ENCODE measurements at regions not wholly inside any gene's neighbourhood (a gene's known extent, or its start where the extent isn't known, plus 50 kb on each side); places are given as distances from the start of the nearest gene placed in this dataset.
"Not testable (repeated sequence)": the region's sequence is repeated elsewhere in the genome, so short reads cannot be mapped to it uniquely, and the experiment has no call there.

DNA sequence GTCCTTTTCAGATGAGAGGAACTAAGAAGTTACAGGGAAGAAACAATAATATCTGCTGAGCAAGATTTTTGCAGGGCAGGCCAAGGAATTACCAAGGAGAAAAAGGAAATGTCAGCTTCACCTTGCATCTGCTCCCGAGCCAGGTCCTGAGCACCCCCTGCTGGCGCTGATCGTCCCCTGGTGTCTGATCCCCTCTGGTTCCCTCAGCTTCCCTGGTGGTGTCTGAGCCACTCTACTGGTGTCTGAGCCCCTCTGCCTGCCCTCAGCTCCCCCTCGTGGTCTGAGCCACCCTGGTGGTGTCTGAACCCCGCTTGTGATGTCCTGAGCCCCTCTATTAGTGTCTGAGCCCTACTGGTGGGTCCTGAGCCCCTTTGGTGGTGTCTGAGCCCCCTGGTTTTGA, 485.7 kb downstream of the GOLGA6L6 start:
- DNase-seq = not testable (repeated sequence)

DNA sequence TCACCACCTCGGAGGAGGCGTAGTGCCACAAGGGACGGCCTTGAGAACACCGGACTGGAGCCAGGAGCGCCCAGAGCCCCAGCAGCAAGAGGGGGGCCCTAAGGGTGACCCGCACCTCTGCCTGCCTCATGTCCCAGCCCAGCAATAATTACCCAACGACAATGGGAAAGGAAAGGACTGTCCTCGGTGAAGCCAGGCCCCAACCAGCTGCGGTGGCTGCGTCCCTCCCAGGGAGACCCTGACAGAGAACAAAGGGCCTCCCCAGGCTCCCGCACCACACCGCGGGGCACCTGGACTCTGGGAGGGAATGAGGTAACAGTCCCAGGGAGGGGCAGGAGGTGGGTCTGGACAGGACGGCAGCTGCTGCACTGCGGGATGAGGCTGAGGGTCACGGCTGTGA, 493.4 kb downstream of the GOLGA6L6 start:
- not testable (repeated sequence) for DNase-seq

DNA sequence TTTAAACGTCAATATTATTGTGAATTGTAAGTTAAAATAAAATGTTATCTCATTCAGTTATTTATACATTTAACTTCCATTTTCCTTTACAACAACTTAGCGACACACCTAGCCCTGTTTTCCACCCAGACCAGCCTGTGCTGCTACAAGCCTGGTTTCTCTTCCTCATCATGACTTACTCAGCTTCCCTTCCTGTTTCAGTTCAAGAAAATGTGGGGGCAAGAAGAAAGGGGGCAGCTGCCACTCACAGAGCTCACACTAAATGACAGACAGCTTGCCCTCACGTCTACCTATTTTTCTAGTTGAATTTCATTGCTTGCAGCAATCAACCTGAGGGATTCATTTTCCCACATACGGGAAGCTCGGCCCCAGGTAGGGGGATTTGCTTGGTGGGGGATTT, 496.4 kb downstream of the GOLGA6L6 start:
- not testable (repeated sequence) for DNase-seq

DNA sequence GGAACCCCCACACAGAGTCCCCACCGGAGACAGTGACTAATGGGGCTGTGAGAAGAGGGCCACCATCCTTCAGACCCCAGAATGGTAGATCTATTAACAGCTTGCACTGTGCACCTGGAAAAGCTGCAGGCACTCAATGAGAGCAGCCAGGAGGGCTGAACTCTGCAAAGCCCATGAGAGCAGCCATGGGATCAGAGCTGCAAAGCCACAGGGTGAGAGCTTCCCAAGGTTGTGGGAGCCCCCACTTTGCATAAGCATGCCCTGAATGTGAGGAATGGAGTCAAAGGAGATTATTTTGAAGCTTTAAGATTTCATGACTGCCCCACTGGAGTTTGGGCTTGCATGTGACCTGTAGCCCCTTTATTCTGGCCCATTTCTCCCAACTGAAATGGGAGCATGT, 500.9 kb downstream of the GOLGA6L6 start:
- DNase-seq = not testable (repeated sequence)

DNA sequence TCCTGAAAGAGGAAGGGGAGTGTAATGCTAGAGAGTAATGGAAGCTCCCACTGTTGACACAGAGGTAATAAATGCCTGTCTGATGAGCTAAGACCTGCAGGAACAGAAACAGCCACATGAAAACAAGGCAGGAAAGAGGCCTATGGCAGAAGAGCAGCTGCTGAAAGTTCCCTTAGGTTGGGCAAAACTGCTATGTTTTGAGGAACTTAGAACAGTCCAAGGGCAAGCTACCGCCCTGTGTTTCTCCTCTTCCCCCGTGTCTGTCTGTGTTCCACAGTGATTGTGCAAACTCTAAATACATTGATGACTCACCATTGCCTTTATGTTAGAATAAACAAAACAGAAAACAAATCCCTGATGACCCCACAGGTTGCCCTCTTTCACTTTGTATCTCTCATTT, 516.6 kb downstream of the GOLGA6L6 start:
- DNase-seq = not testable (repeated sequence)

DNA sequence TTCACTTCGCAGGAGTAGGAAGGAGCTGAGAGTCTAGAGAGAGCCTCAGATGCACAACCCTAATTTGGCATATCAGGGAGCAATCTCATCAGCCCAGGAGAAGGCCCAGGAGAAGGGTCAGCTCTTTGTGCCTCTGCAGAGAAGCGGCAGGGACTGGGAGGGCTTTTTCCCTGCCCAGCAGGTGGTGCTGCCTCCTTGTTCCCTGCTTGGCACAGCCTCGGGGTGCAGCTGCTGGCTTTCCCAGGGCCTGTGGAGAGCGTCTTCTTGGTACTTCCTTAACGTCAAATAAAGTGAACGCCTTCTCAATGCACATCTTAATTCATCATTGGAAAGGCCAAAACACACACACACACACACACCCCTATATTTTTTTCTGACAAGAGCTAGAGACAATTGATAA, 519.3 kb downstream of the GOLGA6L6 start:
- DNase-seq = not testable (repeated sequence)

DNA sequence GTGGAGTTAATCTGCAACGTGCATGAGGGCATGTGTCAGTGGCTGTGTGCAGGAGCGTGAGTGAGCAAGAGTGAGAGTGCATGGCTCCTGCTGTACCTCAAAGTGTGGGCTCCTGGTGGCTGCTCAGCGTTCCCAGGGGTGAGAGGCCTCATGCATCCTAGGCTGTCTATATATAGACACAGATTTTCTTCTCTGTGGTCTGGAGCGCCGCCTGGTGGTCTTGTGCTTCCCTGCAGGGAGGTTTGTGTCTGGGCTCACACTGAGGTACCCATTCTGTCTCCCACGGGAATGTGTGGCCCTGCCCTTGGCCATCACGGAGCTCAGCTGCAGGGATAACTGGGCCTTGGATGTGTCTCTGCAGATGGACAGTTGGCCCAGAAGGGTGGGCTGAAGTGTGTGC, 520.2 kb downstream of the GOLGA6L6 start:
- not testable (repeated sequence) for DNase-seq

DNA sequence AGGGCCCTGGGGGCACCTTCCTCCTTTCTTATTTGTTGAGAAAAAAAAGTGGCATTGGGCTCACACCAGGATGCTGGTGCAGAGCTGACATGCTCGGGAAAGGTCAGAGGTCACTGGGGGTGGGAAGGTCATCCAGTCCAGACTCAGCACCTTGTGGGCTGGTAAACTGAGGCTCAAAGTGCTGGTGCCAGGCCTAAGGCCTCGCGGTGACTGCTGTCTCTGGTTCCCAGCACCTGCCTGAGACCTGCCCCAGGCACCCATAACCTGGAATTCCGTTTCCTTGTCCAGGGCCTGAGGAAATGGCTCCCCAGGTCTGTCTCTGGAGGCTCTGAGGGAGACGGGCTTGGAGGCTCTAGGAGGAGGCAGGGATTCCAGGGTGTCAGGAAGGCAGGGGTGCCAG, 521.0 kb downstream of the GOLGA6L6 start:
- not testable (repeated sequence) for DNase-seq

DNA sequence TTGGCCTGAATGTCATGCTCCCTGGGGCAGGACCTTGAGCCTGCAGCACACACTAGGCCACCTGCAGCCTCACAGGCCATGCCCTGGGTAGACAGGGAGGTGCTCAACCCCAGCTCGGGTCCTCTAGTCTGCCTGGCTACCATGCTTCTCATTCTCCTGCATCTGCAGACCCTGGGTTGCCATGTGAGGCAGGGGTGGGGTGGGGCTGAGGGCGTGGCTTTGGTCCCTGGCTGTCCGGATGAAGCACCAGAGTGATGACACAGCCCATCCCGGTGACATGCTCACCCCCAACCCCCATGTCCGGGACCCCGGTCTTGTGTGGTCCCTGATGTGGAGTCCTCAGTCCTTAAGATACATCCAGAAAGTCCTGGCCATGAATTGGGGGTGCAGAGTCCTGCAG, 521.8 kb downstream of the GOLGA6L6 start:
- DNase-seq = not testable (repeated sequence)

DNA sequence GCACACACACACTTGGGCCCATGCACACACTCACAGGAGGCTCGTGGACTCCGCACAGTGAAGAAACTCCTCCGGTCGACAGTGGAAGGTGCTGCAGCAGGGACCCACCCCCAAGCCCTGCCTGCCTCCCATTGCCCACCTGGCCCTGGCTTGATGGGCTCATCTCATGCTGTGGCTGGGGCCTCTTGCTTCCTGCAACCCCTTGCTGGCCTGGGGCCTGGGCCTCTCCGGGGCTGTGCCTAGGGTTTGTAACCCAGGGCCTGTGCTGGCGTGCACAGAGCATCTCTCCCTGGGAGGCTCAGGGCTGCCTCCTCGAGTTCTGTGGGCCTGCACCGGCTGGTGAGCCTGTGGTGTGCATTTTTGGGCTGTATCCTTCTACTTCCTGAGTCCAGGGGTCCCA, 524.0 kb downstream of the GOLGA6L6 start:
- DNase-seq = not testable (repeated sequence)

DNA sequence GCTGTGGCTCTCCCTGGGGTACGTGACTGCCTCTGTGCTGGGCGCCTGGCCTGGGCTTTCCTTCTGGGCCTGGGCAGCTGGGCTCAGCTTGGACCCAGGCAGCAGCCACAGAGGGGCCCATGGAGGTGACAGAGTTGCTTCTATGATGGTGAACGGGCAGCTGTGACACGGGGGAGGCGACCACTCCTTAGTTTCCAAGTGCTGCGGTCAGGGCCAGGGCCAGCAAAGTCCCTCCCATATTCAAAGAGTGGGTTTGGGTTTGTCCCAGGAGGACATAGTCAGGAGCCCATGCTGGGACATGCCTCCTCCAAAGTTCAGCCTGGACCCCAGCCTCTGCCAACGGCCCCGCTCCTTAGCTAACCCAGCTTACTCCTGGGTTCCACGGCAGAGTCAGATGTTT, 524.7 kb downstream of the GOLGA6L6 start:
- not testable (repeated sequence) for DNase-seq

DNA sequence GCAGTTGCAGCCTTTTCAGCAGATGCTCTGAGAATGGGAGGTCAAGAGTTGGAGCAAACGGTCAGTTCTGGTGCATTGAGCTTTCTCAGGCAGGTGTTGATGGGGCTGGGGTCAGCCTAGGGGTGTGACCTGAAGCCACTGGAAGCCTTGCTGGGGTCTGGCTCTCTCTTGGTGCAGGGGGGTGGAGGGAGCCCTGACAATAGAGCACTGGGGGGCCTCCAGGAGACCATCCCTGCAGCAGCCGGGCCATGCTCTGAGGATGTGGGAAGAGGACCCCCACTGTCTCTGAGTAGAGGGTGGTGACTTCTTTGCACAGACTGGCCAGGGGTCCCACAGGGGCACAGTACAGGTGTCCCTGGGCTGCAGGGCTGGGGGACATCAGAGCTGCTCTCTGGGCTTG, 528.8 kb downstream of the GOLGA6L6 start:
- not testable (repeated sequence) for DNase-seq

DNA sequence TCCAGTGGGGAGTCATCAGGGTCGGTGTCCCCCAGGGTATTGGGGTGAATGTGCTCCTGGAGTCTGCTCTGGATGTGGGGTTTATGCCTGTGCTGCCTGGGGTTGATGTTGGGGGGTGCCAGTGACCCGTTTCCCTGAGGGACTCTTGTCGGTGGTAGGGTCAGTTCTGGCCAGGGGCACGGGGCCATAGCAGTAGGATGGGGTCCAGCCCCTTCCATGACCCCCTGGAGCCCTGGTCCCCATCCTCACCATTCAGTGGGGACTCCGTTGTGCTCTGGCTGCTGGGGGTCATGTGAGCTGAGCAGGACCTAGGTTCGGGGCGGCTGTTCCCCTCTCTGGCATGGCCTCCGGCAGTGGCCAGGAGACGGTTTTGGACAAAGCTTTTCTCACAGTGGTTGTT, 530.8 kb downstream of the GOLGA6L6 start:
- DNase-seq = not testable (repeated sequence)

DNA sequence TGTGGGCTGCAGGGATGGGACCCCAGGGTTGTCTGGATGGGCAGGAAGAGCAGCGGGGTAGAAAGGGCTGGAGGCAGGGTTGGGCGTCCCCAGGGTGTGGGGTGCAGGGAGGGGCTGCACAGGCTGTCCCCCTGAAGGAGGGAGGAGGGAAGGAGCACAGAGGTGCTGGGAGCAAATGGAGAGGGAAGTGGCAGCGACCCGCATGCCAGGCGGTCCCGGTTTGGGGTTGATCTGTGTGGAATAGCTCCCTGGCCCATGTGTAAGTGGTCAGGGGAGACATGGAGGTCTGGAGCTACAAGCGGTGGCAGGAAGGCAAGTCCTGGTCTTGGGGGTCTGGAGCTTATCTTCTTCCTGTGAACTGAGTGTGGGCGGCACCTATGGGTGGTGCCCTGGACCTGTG, 532.0 kb downstream of the GOLGA6L6 start:
- not testable (repeated sequence) for DNase-seq

DNA sequence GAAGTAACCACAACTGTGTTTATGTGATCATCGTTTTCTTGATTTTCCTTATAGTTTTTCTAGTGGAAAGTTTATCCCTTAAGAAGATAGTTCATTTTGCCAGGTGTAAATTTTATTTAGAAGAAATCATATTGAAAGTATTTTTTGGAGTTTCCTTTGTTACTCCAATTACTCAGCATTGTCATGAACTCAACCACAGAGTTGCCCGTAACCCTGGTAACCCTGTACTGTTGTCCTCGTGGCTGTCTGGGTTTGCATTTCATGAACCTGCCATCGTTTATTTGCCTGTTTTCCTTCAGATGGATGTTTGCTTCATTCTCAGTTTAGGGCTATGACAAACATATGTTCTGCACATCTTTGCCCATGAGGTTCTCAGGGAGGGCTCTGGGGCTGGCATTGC, 534.3 kb downstream of the GOLGA6L6 start:
- not testable (repeated sequence) for DNase-seq

DNA sequence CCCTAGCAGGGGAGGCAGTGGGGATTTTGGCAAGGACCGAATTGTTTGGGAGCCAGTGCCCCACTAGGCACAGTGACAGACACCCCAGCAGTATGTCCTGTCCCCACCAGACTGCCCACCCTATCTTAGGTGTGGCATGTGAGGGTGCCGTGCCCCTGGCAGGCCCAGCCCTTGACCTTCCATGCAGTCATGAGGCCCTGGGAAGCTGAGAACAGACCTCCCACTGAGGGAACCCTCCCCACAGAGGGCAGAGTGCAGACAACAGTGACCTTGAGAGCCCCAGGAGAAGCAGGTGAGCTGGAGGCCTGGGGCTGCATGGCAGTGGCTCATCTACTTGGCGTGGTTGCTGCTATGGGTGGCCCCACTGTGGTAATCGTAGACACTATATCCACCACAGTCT, 538.1 kb downstream of the GOLGA6L6 start:
- DNase-seq = not testable (repeated sequence)

DNA sequence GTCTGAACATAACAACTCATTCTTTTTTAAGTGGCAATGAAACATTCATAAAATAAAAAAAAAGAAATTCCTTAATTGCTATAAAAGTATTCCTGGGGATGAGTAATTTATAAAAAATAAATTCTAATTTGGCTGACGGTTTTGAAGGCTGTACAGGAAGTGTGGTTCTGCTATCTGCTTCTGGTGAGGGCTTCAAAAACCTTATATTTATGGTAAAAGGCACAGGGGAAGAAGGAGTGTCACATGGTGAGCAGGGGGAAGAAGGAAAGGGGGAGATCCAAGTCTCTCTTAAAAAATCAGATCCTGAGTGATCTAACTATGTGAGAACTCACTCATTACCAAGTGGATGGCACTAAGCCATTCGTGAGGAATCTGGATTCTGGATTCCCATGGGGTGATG, 539.0 kb downstream of the GOLGA6L6 start:
- DNase-seq = not testable (repeated sequence)

DNA sequence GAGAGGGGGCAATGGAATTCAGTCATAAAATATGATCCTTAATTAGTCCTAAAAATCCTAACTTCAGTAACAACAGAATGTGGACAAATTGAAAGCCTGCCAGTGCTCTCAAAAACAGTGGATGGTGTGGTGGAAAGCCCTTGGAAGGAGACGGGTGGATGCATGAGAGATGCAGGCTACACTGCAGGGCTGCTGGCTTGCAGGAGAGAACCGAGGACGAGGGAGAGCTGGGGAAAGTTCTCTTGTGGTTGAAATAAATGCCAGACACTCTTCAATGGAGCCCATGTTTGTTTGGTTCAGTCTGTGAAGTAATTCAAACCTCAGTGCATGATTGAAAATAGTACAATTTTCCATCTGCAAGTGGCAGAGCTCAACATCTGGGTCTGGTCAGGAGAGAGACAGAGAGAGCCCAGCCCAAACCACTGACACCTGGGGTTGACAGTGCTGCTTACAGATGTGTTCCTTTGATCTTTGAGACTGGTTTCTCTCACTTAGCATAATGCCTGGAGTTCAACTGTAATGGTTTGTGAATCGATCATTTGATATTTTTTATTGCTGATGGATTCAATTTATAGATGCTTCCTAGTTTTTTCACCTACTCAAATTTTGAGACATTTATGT, 544.9 kb downstream of the GOLGA6L6 start:
- DNase-seq = not testable (repeated sequence)

DNA sequence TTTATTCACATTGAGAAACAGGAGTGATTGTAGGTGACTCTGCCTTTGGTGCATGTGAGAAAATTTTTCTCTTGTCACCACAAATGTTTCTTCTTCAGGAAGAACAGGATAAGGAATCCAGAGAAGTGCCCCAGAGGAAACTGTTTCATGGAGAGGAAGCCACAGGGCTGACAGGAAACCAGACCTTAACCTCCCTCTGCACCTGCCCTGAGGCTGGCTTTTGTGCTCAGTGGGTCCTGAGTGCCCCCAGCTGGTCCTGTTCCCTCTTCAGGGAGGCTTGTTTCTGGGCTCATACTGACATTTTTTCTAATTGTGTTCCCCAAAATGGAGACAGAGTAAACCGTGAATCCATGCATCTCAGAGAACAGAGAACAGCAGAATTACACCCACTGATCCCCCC, 546.3 kb downstream of the GOLGA6L6 start:
- DNase-seq = not testable (repeated sequence)

DNA sequence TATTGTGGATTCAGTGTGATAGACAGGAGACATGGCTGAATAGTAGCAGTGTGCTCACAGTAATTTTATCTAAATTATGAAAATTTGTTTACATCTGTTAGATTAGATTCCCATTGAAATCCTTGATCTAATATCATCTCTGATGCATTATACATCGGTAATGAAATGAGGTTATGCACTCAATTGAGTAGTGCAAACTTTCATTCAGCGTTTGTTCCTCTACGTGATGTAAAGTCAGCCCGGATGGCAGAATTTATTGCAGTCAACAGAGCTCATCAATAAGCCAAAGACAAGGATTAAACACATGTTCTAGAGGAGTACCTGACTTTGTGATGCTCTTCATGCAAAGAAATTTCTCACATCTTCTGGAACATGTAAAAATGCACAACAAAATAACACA, 549.2 kb downstream of the GOLGA6L6 start:
- DNase-seq = no peak

DNA sequence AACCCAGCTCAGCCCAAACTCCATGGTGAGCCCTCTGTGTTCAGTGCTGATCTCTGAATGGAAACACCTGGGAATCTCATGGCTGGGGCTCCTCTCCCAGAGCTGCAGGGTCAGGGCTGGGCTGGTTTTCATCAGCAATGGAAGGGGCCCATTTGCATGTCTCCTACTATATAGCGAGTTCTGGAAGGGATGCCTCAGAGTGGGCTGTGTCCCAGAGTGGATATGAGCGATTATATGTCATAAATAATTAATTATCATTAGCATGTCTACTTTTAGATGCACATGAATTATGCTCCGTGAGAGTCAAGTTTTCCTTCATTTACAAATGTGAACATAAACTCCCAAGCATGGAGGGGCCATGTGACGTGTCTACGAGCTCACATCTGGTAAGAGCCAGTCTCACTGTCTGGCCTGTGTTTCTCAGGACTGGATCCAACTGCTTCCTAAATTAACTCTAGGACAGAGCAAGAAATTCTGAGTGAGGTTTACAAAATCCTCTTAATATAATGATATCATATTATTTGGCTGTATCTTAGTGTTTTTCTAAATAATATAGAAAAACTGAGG, 553.4 kb downstream of the GOLGA6L6 start:
- DNase-seq = no peak

DNA sequence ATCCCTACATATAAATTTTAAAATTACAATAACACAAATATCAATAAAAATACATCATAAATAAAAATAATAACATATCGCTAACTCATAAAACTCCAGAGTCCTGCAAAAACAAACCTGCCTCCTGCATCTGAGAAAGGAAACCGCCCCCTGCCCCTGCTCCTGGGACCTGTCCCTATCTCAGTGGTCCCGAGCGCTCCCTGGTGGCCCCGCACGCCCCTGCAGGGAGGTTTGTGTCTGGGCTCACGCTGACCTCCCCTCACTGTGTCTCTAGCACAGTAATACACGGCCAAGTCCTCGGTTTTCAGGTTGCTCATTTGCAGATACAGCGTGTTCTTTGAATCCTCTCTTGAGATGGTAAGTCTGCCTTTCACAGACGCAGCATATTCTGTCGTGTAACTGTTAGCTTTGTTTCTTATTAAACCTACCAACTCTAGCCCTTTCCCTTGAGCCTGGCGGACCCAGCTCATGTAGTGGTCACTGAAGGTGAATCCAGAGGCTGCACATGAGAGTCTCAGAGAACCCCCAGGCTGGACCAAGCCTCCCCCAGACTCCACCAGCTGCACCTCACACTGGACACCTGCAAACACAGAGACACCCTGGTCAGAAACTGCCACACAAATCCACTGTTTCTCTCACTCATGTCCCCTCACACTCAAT, 554.1 kb downstream of the GOLGA6L6 start:
- DNase-seq = peak; percentile 9

DNA sequence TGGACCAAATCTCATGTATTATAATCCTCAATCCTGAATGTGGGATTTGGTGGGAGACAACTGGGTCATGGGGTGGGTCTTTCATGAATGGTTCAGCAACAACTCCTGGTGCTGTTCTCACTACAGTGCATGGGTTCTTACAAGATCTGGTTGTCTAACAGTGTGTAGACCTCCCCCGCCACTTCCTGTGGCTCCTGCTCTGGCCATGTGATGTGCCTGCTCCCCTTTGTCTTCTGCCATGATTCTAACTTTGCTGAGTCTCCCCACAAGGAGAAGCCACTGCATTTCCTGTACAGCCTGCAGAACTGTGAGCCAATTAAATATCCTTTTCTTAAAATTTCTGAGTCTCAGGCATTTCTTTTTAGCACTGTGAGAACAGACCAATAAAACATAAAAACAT, 557.5 kb downstream of the GOLGA6L6 start:
- DNase-seq = no peak

DNA sequence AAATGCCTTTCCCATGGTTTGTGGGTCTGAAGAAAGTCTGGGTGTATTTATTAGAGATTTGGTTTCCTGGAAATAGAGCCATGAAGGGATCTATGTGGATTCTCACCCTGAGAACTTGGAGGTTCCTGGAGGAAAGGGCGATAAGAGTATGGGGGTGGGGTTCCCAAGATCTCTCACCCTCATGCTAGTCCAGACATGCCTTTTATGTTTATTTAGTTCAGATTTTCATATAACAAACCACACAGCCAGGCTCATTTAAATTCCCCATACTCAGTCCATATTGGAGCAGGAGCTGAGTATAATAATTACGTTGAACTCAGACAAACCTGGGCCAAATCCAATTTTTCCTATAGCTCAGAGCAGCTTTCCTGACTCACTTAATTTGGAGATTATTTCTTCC, 566.6 kb downstream of the GOLGA6L6 start:
- no peak for DNase-seq

Measured in NCI-H2171 treated with DMSO at 0.1 percent for 48 hours (cell line).